CD4-positive, alpha-beta T cell treated with Interleukin-6 for 4 hours (primary cell): ENCODE measurements at regions not wholly inside any gene's neighbourhood (a gene's known extent, or its start where the extent isn't known, plus 50 kb on each side); places are given as distances from the start of the nearest gene placed in this dataset.
"Not testable (repeated sequence)": the region's sequence is repeated elsewhere in the genome, so short reads cannot be mapped to it uniquely, and the experiment has no call there.

Experiments
- DNase-seq: peaks from one replicate; pipeline ENCODE4 v3.0.0-alpha.2; 2020; ENCODE audit warnings: mixed read lengths

DNA sequence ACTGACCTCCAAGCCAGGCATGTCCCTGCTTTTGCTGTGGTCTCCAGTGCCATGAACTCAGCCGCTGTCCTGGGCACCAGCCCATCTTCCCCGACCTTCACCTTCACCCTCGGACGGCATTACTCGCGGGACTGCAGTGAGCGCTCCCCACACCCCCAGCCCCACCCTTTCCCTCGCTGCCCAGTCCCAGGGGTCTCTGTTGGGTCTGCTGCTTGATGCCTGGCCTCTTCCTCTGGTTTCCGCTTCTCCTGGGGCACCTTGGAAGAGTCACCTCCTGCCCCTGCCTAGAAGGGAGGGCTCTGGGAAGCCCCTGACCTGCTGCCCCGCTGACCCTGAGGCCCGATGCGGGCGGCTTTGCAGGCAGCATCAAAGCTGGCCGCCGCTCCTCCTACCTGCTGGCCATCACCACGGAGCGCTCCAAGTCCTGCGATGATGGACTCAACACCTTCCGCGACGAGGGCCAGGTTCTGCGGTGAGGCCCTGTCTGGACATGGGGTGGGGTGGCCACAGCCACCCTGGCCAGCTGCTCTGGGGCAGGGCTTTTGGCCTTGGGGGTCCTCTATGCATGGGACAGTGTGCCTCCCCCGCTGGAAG is 102.3 kb downstream of the ZNF267 start:
- DNase-seq = not testable (repeated sequence)

DNA sequence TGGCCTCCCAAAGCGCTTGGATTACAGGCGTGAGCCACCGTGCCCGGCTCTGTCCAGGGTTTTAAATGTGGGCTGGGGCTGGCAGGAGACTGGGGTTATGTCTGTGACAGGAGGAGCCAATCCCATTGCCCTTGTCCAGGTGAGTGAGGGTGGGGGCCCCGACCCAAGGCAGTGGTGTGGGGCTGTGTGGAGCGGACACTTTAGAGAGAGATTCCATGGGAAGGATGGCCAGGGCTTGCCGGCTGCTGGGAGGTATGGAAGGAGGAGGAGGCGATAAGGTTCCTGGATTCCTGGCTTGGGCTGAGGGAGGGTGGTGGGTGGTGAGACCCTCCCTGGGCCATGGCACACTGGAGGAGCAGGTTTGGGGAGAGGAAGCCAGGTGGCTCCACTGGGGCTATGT is 104.9 kb downstream of the ZNF267 start:
- not testable (repeated sequence) for DNase-seq

DNA sequence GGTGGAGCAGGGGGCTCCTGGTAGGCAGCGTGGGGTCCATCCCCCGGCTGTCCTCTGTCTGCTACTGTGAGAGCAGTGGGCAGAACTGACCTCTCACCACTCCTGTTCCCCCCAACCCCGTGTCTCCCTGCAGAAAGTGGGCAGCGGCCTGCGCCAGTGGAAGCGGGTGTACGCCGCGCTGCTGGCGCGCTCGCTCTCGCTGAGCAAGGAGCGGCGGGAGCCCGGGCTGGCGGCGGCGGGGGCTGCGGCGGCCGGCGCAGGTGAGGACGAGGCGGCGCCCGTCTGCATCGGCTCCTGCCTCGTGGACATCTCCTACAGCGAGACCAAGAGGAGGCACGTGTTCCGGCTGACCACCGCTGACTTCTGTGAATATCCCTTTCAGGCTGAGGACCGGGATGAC is 108.1 kb downstream of the ZNF267 start:
- DNase-seq = not testable (repeated sequence)

DNA sequence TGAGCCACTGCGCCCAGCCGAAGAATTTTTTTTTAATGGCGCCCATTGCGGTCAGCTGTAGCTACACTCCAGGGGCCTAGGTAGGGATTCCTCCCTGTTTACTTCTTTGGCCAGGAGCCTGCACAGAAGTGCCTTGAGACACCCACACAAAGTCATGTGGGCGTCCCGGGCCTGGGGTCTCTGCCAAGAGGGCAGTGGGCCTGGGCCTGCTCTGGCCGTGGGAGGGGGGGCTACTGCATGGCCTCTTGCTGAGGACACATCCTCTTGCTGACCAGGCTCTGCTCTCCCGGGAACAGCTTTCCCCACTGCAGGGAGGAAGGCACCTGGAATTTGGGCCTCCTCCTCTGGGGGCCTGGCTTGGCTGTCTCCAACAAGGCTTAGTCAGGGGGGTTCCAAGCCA is 109.4 kb downstream of the ZNF267 start:
- not testable (repeated sequence) for DNase-seq

DNA sequence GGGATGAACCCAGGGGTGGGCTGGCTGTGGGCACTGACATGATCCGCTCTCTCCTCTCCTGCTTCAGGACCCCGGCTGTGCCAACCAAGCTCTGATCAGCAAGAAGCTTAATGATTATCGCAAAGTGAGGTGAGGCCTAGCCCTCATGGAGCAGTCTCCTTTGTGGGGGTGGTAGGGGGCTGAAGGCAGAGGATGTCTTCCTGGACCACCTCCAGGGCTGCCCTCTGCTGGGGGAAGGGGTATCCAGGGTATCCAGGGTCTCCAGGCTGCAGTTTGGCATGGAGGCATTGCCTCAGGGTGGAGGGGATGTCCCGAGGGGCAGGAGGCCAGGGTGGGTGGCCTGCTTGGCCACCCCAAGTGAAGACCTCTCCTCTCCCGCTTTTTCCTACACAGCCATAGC is 110.1 kb downstream of the ZNF267 start:
- not testable (repeated sequence) for DNase-seq

DNA sequence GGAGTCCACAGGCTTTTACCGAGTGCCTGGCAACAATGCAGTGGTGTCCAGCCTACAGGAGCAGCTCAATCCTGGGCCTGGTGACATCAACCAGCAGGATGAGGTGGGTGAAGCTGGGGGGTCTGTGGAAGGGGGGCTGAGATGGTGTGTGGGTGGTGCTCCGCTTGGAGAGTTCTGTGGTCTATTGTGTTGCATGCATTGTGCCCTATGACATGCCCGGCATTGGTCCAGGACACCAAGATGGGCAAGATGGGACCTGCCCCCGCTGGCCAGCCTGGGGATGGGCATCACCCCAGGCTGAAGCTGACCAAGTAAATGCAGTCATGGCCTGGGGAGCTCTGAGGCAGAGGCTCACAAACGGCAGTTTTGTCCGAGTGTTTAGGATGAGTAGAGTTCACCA is 113.3 kb downstream of the ZNF267 start:
- DNase-seq = not testable (repeated sequence)

DNA sequence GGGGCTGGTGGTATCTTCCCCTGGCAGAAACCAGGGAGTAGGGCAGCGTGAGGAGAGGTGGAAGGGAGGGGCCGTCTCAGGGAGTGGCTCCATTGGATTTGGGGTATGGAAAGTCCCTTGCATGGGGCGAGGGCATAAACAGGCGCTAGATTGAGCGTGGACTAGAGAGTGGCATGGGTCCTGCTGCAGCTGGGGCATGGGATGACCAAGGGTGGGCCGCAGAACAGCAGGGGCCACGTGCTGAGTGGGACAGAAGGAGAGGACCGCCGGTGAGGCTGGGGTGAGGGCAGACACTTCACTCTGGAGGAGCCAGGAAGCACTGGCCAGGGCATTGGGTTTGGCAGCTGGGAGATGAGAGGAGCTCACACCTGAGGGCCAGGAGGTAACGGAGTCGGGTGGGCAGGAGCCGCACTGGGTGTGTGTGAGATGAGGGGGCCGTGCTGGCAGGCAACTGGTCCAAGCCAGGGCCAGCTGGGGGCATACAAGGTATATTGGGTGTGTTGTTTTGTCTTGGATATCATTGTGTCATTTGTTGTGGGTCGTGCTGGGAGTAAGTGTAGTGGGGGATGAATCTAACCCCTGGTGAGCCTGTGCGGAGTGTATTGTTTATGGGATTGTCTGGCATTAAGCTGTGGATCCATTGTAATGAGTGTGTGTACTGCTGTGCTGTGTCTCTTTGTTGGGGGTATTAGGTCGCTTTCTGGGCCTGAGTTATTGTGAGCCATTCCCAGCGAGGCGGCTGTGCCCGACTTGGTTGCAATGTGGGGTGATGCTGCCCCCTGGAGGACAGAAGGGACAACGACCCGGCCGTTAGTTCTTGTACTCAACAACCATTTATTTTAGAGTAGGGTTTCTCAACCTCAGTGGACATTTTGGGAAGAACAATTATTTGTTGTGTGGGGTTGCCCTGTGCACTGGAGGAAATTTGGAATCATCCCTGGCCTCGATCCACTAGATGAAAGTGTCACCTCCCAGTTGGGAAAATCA is 115.3 kb downstream of the ZNF267 start:
- not testable (repeated sequence) for DNase-seq

DNA sequence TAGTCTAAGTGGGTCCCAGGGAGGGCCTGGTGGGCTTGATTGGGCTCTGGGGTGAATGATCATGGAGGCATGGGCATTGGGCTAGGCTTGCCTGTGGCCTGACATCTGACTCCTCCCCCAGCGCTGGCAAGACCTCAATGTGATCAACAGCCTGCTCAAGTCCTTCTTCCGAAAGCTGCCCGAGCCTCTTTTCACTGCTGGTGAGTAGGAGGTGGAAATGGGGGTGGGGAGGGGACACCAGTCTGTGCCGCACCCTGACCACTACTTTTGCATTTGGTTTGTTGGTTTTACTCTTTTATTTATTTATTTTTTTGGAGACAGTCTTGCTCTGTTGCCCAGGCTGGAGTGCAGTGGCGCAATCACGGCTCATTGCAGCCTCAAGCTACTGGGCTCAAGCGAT is 116.7 kb downstream of the ZNF267 start:
- DNase-seq = not testable (repeated sequence)

DNA sequence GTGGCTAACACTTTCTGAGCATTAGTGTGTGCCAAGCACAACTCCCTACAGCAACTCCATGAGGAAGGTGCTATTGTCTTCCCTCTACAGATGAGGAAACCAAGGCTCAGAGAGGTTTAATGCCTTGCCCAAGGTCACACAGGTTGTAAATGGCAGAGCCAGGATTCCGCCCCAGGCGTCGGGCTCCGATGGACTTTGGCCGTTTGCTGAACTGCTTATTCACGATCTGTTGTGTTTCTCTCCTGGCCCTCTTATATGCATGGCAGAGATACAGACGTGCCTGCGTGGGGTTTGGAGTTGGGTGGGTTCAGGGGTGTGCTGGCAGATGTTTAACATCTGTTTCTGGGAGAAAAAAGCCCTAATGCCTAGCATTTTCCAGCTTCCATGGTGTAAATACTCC is 117.4 kb downstream of the ZNF267 start:
- not testable (repeated sequence) for DNase-seq

DNA sequence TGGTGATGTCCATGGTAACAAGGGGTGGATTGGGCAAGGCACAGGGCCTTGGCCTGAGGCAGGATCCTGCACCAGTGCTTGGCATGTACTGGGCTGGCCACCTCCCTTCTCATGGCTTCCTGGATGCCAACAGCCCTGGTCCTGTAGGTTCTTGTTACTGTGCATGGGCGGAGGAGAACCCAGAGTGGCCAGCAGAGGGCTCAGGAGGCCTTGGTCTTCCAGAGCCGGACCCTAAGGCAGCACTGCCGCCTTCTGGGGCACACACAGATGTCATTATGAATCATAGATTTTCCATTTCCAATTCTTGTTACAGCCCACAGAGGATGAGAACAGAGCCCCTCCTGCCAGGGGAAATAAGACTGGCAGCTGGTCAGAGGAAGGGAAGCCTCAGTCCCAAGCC is 122.7 kb downstream of the ZNF267 start:
- not testable (repeated sequence) for DNase-seq

DNA sequence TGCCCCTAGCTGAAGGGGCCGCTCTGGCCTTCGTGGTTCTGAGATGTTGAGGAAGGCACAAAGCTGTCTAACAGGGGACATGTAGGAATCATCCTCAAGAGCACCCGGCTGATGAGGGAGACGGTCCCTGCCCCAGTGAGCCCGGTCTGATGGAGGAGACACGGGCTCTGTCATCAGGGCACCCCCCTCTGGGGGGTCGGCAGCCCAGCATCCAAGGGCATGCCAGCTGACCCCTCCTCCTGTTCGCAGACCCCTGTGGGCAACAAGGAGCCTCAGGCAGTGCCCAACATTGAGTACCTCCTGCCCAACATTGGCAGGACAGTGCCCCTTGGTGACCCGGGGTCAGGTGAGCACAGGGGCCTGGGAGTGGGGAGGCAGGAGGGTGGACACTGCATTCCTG is 128.9 kb downstream of the ZNF267 start:
- not testable (repeated sequence) for DNase-seq

DNA sequence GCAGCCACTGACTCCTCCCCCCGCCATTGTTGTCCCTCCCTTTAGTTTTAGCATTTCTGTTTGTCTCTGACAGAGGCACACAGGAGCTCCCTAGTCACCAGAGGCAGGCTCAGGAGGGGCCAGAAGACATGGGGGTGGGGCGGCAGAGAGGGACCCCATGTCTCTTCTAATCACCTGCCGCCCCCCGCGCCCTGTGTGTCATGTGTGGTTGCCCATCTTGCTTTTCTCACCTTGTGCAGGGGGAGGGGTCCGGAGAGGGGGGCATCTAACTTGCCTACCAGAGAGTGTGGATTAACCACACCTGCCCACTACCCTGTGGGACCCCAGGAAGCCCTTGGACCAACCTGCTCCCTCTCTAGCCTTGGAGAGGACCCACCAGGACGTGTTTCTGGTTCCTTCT is 130.2 kb downstream of the ZNF267 start:
- not testable (repeated sequence) for DNase-seq

DNA sequence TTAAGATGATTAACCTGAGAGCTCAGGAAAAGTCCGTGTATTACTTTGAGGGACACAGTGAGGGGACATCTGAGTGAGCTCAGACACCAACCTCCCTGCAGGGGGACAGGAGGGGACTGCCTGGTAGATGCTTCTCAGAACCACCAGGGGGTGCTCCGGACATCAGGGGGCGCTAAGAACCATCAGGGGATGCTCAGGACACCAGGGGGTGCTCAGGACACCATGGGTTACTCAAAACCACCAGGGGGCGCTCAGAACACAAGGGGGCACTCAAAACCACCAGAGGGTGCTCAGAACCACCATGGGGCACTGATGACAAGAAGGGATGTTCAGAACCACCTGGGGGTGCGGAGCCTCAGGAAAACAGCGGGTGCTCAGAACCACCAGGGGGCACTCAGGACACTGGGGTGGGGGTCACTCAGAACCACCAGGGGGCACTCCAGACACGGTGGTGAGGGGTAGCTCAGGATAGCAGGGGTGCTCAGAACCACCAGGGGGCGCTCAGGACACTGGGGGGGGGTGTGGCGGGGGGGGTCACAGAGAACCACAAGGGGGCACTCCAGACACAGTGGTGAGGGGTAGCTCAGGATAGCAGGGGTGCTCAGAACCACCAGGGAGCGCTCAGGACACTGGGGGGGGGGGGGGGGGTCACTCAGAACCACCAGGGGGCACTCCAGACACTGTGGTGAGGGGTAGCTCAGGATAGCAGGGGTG is 165.3 kb downstream of the ZNF267 start:
- DNase-seq = peak; percentile 0

DNA sequence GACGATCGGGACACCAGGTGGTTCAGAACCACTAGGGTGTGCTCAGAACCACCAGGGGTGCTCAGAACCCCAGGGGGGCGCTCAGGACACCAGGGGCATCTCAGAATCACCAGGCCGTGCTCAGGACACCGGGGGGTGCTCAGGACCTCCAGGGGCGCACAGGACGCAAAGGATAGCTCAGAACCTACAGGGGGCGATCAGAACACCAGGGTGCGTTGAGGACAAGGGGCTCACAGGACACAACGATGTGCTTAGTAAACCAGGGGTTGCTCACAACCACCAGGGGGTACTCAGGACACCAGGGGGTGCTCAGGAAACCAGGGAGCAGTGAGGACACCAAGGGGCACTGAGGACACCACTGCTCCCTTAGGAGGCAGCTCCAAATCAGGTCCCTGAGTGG is 166.3 kb downstream of the ZNF267 start:
- DNase-seq = not testable (repeated sequence)

DNA sequence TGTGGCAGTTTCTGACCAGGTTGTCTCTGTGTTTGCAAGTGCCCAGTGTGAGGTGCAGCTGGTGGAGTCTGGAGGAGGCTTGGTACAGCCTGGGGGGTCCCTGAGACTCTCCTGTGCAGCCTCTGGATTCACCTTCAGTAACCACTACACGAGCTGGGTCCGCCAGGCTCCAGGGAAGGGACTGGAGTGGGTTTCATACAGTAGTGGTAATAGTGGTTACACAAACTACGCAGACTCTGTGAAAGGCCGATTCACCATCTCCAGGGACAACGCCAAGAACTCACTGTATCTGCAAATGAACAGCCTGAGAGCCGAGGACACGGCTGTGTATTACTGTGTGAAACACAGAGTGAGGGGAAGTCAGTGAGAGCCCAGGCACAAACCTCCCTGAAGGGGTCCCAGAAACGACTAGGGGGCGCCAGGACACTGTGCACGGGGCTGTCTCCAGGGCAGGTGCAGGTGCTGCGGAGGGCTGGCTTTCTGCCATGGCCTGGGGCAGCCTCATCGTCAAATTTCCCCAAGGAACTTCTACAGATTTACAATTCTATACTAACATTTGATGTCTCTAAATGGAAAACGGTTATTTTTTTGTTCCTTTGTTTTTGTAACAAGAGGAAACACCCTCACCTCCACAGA is 187.0 kb upstream of the TP53TG3D start:
- DNase-seq = peak; percentile 19

DNA sequence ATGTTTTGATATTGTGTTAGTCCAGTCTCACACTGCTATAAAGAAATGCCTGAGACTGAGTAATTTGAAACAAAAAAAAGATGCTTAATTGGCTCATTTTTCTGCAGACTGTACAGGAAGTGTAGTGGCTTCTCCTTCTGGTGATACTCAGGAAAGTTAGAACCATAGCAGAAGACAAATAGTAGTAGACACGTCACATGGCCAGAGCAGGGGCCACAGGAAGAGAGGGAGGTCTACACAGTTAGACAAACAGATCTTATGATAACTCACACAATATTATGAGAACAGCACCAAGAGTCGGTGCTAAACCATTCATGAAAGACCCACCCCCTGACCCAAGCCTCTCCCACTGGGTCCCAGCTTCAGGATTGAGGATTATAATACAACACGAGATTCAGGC is 181.5 kb upstream of the TP53TG3D start:
- DNase-seq = not testable (repeated sequence)

DNA sequence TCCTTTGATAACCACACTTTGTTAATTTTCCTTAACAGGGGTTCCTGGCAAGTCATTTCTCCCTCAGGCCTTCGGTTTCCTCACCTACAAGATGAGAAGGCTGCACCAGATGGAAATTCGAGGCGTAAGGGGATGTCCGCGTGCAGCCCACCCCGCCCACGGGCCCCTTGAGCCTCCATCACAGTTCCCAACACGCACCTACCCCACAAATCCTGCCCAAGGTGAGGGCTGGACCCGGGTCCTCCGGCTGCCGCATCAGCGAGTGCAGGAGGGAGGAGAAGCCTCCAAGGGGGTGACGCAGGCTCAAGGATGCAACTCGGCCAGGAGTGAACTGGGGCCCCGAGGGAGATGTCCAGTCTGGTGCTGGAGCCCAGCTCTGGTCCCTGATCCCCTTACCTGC is 169.2 kb upstream of the TP53TG3D start:
- DNase-seq = peak; percentile 0

DNA sequence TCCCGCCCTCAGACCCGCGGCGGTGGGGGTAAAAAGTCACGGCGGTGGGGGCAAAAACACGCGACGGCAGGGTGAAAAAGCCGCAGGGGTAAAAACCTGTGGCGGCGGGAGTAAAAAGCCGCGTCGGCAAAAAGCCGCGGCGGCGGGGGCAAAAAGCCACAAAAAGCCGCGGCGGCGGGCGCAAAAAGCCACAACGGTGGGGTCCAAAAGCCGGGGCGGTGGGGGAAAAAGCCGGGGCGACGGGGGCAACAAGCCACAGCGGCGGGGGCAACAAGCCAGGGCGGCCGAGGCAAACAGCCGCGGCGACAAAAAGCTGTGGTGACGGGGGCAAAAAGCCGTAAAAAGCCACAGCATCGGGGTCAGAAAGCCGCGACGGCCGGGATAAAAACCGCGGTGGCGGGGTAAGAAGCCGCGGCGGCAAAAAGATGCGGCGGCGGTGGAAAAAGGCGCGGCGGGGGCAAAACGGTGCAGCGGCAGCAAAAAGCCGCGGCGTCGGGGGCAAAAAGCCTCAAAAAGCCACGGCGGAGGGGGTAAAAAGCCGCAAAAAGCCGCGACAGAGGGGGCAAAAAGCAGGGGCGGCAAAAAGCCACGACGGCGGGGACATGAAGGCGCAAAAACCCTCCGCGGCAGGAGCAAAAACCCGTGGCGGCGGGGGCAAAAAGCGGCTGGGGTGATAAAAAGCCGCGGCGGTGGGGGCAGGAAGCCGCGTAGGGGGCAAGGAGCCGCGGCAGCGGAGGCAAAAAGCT is 168.3 kb upstream of the TP53TG3D start:
- DNase-seq = peak; percentile 0

DNA sequence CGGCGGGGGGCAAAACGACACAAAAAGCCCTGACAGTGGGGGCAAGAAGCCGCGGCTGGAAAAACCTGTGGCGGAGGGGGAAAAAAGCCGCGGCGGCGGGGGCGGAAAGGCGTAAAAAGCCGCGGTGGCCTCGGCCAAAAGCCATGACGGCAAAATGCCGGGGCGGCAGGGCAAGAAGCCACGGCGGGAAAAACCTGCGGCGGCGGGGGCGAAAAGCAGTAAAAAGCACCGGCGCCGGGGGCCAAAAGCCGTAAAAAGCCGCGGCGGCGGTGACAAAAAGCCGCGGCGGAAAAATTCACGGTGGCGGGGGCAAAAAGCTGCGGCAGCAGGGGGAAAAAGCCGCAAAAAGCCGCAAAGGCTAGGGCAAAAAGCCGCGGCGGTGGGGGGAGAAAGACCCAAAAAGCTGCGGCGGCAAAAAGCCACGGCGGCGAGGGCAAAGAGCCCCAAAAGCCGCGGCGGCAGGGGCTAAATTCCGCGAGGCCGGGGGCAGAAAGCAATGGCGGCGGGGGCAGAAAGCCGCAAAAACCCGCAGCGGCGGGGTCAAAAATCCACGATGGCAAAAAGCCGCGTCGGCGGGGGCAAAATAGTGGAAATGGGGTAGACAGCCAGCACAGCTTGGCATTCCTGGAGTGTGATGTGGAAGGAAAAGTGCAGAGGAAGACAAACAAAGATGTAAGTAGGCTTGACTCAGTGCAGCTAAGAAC is 167.5 kb upstream of the TP53TG3D start:
- DNase-seq = peak; percentile 4

DNA sequence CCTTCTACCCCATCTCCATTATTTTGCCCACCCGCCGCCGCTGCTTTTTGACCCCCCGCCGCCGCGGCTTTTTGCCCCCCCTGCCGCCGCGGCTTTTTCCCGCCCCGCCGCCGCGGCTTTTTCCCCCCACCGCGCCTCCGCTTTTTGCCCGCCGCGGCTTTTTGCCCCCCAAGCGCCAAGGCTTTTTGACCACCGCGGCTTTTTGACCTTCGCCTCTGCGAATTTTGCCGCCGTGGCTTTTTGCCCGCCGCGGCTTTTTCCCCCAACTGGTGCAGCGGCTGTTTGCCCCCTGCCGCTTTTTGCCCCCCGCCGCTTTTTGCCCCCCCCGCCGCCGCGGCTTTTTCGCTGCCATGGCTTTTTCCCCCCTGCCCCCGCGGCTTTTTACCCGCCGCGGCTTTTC is 137.5 kb upstream of the TP53TG3D start:
- DNase-seq = peak; percentile 1

DNA sequence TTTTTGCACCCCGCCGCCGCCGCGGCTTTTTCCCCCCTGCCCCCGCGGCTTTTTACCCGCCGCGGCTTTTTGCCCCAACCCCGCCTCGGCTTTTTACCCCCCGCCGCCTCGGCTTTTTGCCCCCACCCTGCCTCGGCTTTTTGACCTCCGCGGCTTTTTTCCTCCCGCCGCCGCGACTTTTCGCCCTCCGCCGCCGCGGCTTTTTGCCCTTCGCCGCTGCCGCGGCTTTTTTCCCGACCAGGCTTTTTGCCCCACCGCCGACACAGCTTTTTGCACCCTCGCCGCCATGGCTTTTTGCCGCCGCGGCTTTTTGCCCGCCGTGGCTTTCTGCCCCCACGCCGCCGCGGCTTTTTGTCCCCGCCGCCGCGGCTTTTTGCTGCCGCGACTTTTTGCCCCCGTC is 137.0 kb upstream of the TP53TG3D start:
- peak; percentile 1 for DNase-seq
